Epidermal melanocyte (primary cell): ENCODE measurements at regions not wholly inside any gene's neighbourhood (a gene's known extent, or its start where the extent isn't known, plus 50 kb on each side); places are given as distances from the start of the nearest gene placed in this dataset.
"Not testable (repeated sequence)": the region's sequence is repeated elsewhere in the genome, so short reads cannot be mapped to it uniquely, and the experiment has no call there.

ENCODE experiments used
- DNase-seq: peaks from one replicate; pipeline ENCODE4 v3.0.0; 2011; ENCODE audit warnings: low spot score; ENCODE audit not compliant: insufficient read length

- DNase-seq: no peak
These were observed 360.3 kb upstream of the TPM1 start for GRCh38 chr15:62681939-62682896.

DNA sequence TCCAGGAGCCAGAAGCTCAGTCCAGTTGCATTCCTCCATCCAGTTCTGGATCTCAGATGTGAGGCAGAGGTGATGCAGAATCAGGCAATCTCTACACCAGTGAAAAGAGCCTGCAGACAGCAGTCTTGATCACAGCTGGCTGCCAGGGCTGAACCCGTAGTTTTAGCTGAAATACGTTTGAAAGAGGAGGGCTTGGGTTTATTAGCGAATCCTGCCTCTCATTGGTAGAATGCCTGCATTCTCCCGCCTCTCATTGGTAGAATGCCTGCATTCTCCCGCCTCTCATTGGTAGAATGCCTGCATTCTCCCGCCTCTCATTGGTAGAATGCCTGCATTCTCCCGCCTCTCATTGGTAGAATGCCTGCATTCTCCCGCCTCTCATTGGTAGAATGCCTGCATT is 359.4 kb upstream of the TPM1 start:
- DNase-seq: not testable (repeated sequence)

DNA sequence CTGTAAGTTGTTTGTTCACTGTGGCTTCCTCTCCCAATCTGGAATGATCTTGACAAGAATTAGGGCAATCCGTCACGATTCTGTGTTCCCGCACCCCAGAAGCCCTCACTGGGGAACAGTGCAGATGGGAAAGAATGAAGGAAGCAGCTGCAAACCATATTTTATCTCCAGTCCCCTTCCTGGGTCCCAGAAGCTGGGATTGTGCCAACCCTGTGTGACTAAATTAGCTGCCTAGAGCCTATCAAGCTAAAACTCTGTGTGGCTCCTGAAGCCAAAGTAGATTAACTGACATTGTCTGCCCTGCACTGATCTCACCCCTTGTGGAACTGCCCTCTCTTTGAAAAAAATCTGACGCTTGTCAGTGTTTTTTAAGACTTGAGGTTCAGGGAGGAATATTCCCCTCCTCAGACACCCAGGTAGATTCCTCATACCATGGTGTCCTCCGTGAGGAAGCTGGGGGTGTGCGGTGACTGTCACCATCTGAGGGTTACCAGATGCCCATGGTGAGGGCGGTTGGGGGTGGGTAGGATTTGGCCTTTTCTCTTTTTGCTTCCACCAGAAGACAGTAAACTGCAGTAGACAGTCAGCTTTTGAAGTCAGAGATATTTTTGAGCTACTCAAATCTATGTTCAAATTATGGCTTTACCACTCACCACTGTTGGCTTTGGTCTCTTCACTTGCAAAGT is 358.3 kb upstream of the TPM1 start:
- DNase-seq: no peak

GRCh38 chr15:62691008-62691407 is 351.5 kb upstream of the TPM1 start:
- DNase-seq: no peak

GRCh38 chr15:62697636-62698035 is 344.9 kb upstream of the TPM1 start:
- no peak for DNase-seq

GRCh38 chr15:62698646-62699045 is 343.9 kb upstream of the TPM1 start:
- DNase-seq: no peak

- no peak for DNase-seq
These were observed 336.2 kb upstream of the TPM1 start for GRCh38 chr15:62706317-62706716.

GRCh38 chr15:62708470-62708869 is 334.1 kb upstream of the TPM1 start:
- no peak for DNase-seq

DNA sequence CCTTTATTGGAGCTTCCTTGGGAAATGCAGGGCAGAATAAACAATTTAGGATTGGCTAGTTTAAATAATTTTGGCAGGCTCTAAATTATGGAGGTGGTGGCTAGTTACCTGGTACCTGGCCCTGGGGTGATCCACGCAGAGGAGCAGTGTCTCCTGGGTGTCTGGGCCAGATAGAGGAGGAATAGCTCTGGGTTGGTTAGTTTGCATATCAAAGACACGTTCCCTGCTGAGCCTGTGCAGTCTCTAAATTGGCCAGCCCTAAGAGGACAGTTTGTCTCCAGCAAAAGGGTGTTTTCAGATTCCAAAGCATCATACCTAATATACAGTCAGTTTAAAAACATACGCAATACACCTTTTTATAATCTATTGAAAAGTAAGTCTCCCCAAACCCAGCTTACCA is 333.3 kb upstream of the TPM1 start:
- no peak for DNase-seq

DNA sequence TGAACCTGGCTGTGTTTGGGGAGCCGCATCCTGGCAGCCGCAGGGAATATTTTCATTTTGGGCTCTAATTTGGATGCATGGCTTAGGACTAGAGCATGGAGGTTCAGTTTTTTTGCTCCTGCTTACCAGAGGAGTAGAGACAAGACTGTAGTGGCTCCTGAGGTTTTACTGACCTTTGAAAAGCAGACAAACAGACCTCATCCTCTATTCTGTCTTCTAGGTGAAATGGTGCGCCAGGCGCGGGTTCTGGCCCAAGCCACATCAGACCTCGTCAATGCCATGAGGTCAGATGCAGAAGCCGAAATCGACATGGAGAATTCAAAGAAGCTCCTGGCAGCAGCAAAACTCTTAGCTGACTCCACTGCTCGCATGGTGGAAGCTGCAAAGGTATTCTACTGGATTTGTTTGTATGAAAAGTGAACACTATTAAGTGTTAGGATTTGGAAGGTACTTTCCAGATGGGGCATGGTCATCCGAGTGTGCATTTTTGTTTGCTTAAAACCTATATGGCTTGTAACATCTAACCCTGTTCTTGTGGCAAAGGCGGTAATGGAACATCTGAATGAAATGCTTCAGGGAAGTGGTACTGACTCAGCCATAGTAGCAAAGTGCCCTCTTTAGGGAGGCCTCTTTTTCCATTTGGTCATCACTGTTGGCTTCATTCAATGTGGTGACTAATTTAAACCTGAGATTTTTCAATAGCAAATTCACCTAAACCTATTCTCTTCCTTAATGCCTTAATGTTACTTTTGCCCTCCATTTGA is 330.7 kb upstream of the TPM1 start:
- no peak for DNase-seq

DNA sequence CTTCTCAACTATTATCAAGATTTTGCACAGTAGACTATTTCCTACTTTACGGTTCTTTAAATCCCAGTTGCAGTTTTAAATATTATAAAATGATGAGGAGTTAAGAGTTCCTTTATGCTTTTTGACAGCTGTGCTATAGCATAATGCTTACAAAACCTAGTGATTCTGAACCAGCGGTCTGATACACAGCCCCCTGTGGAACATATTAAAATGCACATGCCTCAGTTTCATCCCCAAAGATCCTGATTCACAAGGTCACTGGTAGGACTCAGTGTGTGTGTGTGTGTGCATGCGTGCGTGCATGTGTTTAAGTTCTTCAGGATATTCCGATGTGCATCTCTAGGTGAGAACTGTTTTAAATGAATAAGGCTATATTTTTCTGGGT is 330.1 kb upstream of the TPM1 start:
- no peak for DNase-seq

GRCh38 chr15:62715946-62716345 is 326.6 kb upstream of the TPM1 start:
- no peak for DNase-seq

DNA sequence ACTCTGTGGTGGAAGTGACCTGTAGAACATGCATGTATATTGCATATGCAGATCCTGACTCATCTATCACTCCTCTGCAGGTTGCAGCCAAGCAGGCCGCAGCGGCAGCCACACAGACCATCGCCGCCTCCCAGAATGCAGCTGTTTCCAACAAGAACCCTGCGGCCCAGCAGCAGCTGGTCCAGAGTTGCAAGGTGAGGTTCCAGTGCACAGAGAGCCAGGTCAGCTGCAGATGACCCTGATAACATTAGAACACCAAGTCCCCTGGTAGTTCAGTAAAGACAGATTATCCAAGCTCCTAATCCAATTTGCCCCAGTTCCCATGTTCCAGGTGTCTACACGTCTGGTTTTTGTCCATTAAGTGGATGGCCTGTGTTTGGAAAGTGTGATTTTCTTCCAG is 325.1 kb upstream of the TPM1 start:
- no peak for DNase-seq

DNA sequence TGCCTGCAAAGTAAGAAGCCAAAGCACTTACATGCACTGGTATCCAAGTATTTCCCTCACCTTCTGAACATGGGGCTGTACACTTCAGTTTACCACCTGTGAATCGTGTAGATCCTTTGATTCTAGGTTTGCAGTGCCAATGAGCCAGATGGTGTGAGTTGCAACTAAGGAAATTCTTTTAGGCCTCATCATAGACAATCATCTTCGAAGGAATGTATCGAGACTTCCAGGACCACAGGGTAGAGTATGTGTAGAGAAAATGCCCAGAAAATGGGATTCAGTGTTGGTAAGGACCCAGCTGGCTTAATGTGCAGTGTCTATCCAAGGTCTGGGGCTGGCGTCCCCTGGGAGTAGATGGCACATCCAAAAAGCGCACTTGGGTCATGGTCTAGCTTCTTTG is 323.2 kb upstream of the TPM1 start:
- DNase-seq: no peak

DNA sequence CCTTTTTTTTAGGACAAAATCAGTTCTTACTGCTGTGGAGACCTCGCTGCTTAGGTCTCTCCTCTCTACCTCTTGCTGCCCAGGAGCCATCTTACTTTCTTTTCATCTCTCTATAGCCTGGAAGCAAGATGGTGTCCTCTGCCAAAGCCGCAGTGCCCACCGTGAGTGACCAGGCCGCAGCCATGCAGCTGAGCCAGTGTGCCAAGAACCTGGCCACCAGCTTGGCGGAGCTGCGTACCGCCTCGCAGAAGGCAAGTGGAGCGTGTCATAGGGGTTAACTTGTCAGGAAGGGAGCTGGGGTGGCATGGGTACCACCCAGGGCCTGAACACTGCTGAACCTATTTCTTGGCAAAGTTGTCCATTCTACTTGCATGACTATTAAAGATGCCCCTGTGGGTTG is 320.3 kb upstream of the TPM1 start:
- no peak for DNase-seq

DNA sequence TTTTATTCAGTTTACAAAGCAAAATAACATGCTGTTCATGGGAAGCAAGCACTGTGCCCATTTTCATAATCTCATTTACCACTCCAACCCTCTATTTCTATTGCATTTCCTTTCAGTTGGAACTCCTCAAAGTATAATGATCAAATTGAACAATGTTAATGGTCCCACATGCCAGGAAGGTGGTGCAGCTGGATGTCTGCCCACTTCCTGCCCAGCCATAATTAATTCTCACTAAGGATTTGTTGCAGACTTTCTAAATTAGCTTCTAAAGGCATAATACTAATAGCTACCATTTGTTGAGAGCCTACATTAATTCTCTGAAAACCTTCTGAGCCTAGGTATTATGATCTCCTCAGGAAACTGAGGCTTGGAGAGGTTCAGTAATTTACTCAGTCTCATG is 316.1 kb upstream of the TPM1 start:
- DNase-seq: no peak

DNA sequence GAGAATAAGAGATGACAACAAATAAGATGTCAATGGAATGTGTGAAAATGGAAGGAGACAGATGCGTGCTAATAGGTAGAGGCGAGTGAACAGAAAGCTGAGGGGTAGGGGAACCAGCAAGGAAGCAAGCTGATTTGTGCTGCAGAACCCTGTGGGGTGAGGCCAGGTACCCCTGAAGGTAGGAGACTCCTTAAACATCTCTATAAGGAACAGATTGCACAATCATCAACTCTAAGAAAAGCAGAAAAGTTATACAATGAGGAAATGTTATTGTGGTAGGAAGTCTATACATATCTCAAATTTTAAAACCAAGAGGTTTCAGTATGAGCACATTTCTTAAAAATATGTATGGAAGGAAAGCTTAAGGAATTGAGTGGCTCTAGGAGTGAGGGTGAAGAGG is 315.0 kb upstream of the TPM1 start:
- no peak for DNase-seq

DNA sequence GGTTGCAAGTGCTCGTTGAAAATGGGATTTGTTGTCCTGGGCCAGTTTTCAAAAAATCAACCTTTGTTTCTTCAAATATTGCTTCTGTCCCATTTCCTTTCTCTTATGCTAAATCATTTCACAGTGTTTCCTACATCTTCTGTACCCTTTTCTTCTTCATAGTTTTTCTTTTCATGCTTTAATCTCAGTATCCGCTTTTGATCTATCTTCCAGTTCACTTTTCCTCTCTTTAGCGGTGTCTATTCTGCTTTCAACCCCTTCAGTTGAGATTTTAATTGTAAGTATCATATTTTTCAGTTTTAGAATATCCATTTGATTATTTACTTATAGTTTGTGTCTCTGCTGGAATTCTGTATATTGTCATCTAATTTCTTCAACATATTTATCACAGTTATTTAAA is 311.7 kb upstream of the TPM1 start:
- no peak for DNase-seq

DNA sequence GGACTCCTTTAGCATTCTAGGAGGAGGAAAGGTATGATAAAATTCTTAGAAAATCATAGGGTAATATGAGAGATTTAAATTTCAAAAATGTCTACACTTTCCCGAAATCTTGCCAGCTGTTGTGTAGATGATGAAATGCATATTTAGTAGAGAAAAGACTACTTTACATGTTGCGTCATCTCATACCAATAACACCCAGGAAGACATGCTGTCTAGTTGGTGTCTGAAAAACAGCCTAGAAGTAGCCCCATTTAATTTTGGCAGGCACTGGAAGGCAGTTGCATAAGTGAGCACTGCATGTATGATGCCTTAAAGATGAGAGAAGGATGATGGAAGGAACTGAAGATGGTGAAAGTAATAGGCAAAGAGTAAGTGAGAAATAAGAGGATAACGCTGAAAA is 310.5 kb upstream of the TPM1 start:
- DNase-seq: no peak

DNA sequence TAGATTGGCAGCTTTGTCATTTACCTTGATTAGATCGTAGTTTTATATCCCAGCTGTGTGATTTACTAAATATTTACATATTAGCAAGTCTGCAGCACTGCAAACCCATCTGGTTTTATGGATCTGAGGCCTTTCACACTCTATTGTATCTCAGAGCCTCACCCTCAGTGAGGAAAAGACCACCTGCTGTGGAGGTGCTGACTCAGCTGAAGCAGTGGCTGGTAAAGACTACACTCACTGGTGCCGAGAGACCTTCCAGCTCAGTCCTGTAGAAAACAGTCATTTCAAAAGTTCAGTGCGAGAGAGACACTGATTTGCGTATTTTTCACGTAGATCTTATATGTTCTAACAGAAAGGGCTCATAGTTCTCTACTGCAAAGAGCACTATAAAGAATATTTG is 307.8 kb upstream of the TPM1 start:
- DNase-seq: no peak

- DNase-seq: no peak
These were observed 305.8 kb upstream of the TPM1 start for GRCh38 chr15:62736756-62737155.

GRCh38 chr15:62737551-62737950 is 305.0 kb upstream of the TPM1 start:
- no peak for DNase-seq
